Sigmoid colon (tissue), 6 donors: ENCODE measurements at regions not wholly inside any gene's neighbourhood (a gene's known extent, or its start where the extent isn't known, plus 50 kb on each side); places are given as distances from the start of the nearest gene placed in this dataset.

Source experiments
- DNase-seq: peaks from one replicate; pipeline ENCODE4 v3.0.0-alpha.2; 2019
- H3K27ac ChIP-seq, 4 donors: fragments of 200-600 bp; sonication (generic); one replicate each; pipeline ENCODE4 v1.5.1; 2016 to 2019; ENCODE audit warnings: mild to moderate bottlenecking in 1 of 4
- H3K27me3 ChIP-seq, 3 donors: fragments of 200-600 bp; sonication (generic); one replicate each; pipeline ENCODE4 v1.5.1; 2019; ENCODE audit warnings: mild to moderate bottlenecking in 1 of 3
- H3K36me3 ChIP-seq, 4 donors: fragments of 200-600 bp; sonication (generic); one replicate each; pipeline ENCODE4 v1.5.1; 2016 to 2019
- H3K4me1 ChIP-seq, 4 donors: fragments of 200-600 bp; sonication (generic); one replicate each; pipeline ENCODE4 v1.5.1; 2017 to 2019
- H3K4me3 ChIP-seq, 4 donors: fragments of 200-600 bp; sonication (generic); one replicate each; pipeline ENCODE4 v1.5.1; 2017 to 2019; ENCODE audit warnings: mild to moderate bottlenecking in 2 of 4, moderate library complexity in 1 of 4
- H3K9me3 ChIP-seq, 4 donors: fragments of 200-600 bp in 3 of 4; sonication (generic) in 3 of 4; one replicate each; pipeline versions ENCODE4 v1.5.1 to v1.6.1; 2013 to 2019
- CTCF ChIP-seq, 4 experiments: fragments of 450-650 bp in 3 of 4; fragments of 200-600 bp in 1 of 4; IDR thresholded peaks; one replicate each; pipeline ENCODE4 v1.5.1; 2016 to 2019; ENCODE audit warnings: antibody characterized with exemption in 4 of 4, mild to moderate bottlenecking in 3 of 4, moderate library complexity in 2 of 4
- EP300 ChIP-seq, 4 donors: sonication (generic); formaldehyde crosslinking; IDR thresholded peaks; one replicate each; pipeline ENCODE4 v1.6.1; 2017; ENCODE audit warnings: antibody characterized with exemption in 4 of 4
- POLR2A ChIP-seq, 2 donors: fragments of 450-650 bp; IDR thresholded peaks; one replicate each; pipeline ENCODE4 v1.6.1; 2016; ENCODE audit warnings: antibody characterized with exemption in 2 of 2, mild to moderate bottlenecking in 2 of 2, moderate library complexity in 2 of 2
- POLR2AphosphoS5 ChIP-seq, 4 donors: sonication (generic); formaldehyde crosslinking; IDR thresholded peaks; one replicate each; pipeline ENCODE4 v1.6.1; 2017; ENCODE audit warnings: antibody characterized with exemption in 4 of 4
- WGBS, 2 donors: extraction: QIAGEN DNeasy Blood & Tissue Kit; methylation state at CpG; one replicate each; pipeline ENCODE4 v1.1.7; 2013; 5-methylcytosine and 5-hydroxymethylcytosine counted together
- intact Hi-C: fragments of 100-400 bp; cut with DNase I; formaldehyde crosslinking; loops from one replicate; pipeline ENCODE4 v1.15.1; 2023
- donor health status: healthy with polysubstance abuse.
- donor health status: healthy.

GRCh38 chr3:168260859-168261258 lies 165.1 kb upstream of the GOLIM4 start:
- Histone ChIP-seq H3K9me3 (no peaks in the 10 kb centered on the region), H3K27me3 (no peaks in the 10 kb centered on the region), H3K4me3 (no peak overlapping the region), H3K4me1 (no peaks in the 10 kb centered on the region), H3K27ac (no peak overlapping the region), H3K36me3 (no peaks in the 10 kb centered on the region)
- TF ChIP-seq POLR2A (IDR thresholded peaks at IDR 0.05), result no peak
- no peak for TF ChIP-seq CTCF (IDR thresholded peaks at IDR 0.05)
- TF ChIP-seq EP300 (IDR thresholded peaks at IDR 0.05), result no peak
- no peak for TF ChIP-seq POLR2AphosphoS5 (IDR thresholded peaks at IDR 0.05)
- 49 to 81% methylated on average over 1 of the region's 1 CpG for WGBS, 2 donors
- intact Hi-C loops, result no loop called here
- DNase-seq, result no peak

DNA sequence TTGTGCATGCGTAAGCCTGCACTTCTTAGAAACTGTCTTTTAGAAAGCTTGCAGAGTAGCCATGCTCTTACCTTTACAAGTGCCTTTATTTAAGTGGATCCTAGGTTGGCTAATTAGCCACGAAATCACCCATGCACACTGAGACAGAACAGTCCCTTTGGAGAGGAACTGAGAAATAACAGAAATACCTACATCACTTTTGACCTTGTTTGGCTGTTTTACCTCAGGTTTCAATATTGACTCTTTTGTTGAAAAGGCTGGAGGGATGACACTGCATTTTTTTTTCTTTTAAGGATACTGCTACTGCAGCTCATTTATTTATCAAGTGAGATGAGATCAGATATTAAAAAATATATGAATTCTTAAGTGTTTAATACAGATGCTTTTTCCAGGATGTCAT lies 155.6 kb upstream of the GOLIM4 start:
- Histone ChIP-seq H3K4me3 (no peak overlapping the region), H3K9me3 (no peaks in the 10 kb centered on the region), H3K4me1 (peaks cover 0 to 22% (median 21%) of the 10 kb centered on the region in 4 donors), H3K36me3 (no peaks in the 10 kb centered on the region), H3K27ac (no peak overlapping the region), H3K27me3 (peaks cover 0 to 49% (median 0%) of the 10 kb centered on the region in 3 donors)
- TF ChIP-seq CTCF (IDR thresholded peaks at IDR 0.05) (no peak), POLR2AphosphoS5 (IDR thresholded peaks at IDR 0.05) (no peak), EP300 (IDR thresholded peaks at IDR 0.05) (no peak), POLR2A (IDR thresholded peaks at IDR 0.05) (no peak)
- 74 to 83% methylated on average over 2 of the region's 2 CpGs for WGBS, 2 donors
- no peak for DNase-seq
- intact Hi-C loops, result no loop called here

- no peak for TF ChIP-seq EP300 (IDR thresholded peaks at IDR 0.05)
- TF ChIP-seq POLR2AphosphoS5 (IDR thresholded peaks at IDR 0.05), result no peak
- TF ChIP-seq CTCF (IDR thresholded peaks at IDR 0.05), result no peak
- no peak for TF ChIP-seq POLR2A (IDR thresholded peaks at IDR 0.05)
- Histone ChIP-seq H3K27ac (peak overlapping the region in 1 of 4 donors; percentile 74), H3K4me1 (peaks cover 0 to 22% (median 21%) of the 10 kb centered on the region in 4 donors), H3K9me3 (no peaks in the 10 kb centered on the region), H3K4me3 (peak overlapping the region; percentile 39 to 64 (median 52)), H3K36me3 (no peaks in the 10 kb centered on the region), H3K27me3 (peaks cover 0 to 58% (median 0%) of the 10 kb centered on the region in 3 donors)
- no peak for DNase-seq
- WGBS, 2 donors, result 3 to 4% methylated on average over 16 of the region's 16 CpGs
- intact Hi-C loops, result no loop called here
Measured at GRCh38 chr3:168250415-168250861, 154.7 kb upstream of the GOLIM4 start.

DNA sequence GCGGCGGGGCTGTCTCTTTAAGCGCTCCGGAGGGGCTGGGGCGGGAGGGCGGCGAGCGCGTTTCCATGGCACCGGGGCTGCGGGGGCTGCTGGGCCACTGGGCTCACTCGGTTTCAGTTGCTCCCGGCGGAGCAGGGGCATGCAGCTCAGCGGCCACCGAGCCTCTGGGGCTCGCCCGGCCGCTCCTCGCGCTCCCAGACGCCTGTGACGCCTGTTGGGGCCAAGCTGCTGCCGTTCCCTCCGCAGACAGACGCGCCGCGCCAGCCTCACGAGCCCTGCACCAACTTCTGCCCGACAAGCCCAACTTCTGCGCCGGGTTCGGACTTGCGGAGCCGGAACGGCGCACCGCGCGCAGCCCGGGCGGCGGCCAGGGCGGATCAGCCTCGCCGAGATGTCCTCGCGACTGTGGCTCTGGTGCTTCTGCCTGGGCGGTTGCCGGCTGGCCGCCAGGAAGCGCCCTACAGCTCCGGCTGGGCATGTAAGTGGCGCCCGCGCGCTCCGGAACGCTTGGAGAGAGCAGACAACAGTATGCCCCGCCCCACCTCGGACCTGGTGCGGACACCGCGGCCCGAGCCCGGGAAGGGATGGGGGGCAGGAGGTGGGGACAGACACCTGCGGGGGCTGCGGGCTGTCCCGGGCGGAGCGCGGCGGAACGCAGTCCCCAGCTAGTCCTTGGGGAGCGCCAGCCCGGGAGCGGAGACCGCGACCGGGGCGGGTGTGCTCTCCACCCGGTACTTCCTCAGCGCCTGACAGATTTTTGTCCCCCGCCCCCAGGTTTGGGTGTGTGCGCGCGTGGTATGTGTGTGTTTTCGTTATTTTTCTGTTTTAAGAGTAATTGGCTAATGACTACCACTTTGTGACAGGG lies 154.1 kb upstream of the GOLIM4 start:
- H3K27ac ChIP-seq, result peak overlapping the region in 3 of 4 donors; percentile 5 to 74 (median 28)
- peaks cover 0 to 61% (median 0%) of the 10 kb centered on the region in 3 donors for H3K27me3 ChIP-seq
- no peak for TF ChIP-seq EP300 (IDR thresholded peaks at IDR 0.05)
- TF ChIP-seq POLR2AphosphoS5 (IDR thresholded peaks at IDR 0.05), result no peak
- TF ChIP-seq POLR2A (IDR thresholded peaks at IDR 0.05), result no peak
- TF ChIP-seq CTCF (IDR thresholded peaks at IDR 0.05), result no peak
- H3K4me1 ChIP-seq, result peaks cover 0 to 22% (median 21%) of the 10 kb centered on the region in 4 donors
- intact Hi-C loops, result no loop called here
- DNase-seq, result peak; percentile 76
- H3K4me3 ChIP-seq, result peak overlapping the region; percentile 39 to 64 (median 52)
- H3K9me3 ChIP-seq, result no peaks in the 10 kb centered on the region
- 0 to 1% methylated on average over 89 of the region's 89 CpGs for WGBS, 2 donors
- H3K36me3 ChIP-seq, result no peaks in the 10 kb centered on the region
